ENCODE measurements at regions not wholly inside any gene's neighbourhood (a gene's known extent, or its start where the extent isn't known, plus 50 kb on each side); places are given as distances from the start of the nearest gene placed in this dataset.

DNA sequence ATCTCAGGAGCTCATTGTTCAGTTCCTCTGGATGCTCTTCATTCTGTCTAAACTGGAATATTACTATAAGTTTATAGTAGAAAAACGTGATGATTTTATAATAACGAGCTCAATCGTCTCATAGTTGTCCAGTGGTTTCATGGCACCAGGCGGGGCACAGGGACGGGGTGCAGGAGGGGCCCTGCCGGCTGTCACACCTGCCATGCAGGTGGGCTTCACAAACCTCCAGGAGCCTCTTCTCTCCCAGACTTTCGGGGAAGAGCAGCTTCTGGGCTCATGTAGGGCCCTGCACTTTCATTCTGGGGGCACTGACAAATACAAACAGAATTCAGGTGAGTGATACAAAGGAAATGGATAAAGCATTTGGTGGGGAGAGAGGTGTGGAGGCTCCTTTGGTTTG lies 146.9 kb upstream of the KLF6 start:
- peaks cover 59% of the 10 kb centered on the region for H3K4me1 Mint-ChIP-seq (ENCODE audit: low read depth)
- H3K27me3 Mint-ChIP-seq (ENCODE audit: low read depth), result no peaks in the 10 kb centered on the region
- no peak for DNase-seq (ENCODE audit: low spot score)
- H3K27ac Mint-ChIP-seq (ENCODE audit: unreplicated experiment), result no peak overlapping the region
- TF ChIP-seq, protein P1, sequence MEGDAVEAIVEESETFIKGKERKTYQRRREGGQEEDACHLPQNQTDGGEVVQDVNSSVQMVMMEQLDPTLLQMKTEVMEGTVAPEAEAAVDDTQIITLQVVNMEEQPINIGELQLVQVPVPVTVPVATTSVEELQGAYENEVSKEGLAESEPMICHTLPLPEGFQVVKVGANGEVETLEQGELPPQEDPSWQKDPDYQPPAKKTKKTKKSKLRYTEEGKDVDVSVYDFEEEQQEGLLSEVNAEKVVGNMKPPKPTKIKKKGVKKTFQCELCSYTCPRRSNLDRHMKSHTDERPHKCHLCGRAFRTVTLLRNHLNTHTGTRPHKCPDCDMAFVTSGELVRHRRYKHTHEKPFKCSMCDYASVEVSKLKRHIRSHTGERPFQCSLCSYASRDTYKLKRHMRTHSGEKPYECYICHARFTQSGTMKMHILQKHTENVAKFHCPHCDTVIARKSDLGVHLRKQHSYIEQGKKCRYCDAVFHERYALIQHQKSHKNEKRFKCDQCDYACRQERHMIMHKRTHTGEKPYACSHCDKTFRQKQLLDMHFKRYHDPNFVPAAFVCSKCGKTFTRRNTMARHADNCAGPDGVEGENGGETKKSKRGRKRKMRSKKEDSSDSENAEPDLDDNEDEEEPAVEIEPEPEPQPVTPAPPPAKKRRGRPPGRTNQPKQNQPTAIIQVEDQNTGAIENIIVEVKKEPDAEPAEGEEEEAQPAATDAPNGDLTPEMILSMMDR (IDR thresholded peaks at IDR 0.05), result no peak
- H3K4me3 Mint-ChIP-seq (ENCODE audit: unreplicated experiment), result no peak overlapping the region
- no peaks in the 10 kb centered on the region for H3K9me3 Mint-ChIP-seq (ENCODE audit: low read depth)
- H3K36me3 Mint-ChIP-seq (ENCODE audit: low read depth), result no peaks in the 10 kb centered on the region

DNA sequence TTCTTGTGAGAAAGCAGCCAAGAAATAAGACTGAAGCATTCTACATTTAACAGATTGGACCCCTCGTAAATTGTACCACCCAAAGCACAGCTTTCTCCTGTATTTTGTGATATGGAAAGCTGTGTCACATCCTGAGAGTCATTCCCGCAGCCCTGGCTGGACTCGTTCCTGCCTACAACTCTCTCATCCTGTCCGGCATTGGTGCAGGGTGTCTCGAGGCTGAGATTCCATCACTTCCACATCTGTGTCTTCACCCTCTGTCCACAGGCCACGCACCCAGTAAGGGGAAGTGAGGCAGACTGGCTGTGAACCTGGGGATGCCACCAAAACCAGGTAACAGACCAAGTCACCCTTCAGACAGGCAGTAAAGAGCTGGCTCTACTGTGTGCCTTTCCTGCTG lies 146.2 kb upstream of the KLF6 start:
- TF ChIP-seq, protein P1 (IDR thresholded peaks at IDR 0.05), result no peak
- peaks cover 59% of the 10 kb centered on the region for H3K4me1 Mint-ChIP-seq (ENCODE audit: low read depth)

DNA sequence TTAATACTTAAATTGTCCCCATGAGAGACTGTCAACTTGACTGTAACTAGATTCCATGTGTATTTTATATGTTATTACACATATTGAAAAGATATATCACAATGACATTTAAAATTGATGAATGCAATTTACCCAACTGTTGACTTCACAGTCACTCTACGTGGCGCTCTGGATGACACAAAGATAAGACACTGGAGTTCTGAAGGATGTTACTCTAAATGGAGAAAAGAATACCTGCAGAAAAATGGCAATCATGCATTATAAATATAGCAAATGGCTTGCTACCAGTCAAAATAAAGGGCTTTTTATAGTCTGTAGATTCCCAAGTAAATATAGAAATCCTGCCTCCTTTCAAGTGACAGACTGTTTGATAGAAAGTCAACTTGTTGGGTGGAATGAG lies 143.6 kb upstream of the KLF6 start:
- TF ChIP-seq, protein P1 (IDR thresholded peaks at IDR 0.05), result no peak
- no peak for DNase-seq (ENCODE audit: low spot score)
- Mint-ChIP-seq H3K36me3 (ENCODE audit: low read depth) (no peaks in the 10 kb centered on the region), H3K27me3 (ENCODE audit: low read depth) (no peaks in the 10 kb centered on the region), H3K9me3 (ENCODE audit: low read depth) (peaks cover 2% of the 10 kb centered on the region), H3K27ac (ENCODE audit: unreplicated experiment) (no peak overlapping the region), H3K4me1 (ENCODE audit: low read depth) (peaks cover 46% of the 10 kb centered on the region), H3K4me3 (ENCODE audit: unreplicated experiment) (no peak overlapping the region)

More for the DNA sequence above, 146.2 kb upstream of the KLF6 start:
- H3K36me3 Mint-ChIP-seq (ENCODE audit: low read depth), result no peaks in the 10 kb centered on the region
- H3K4me3 Mint-ChIP-seq (ENCODE audit: unreplicated experiment), result no peak overlapping the region
- H3K27me3 Mint-ChIP-seq (ENCODE audit: low read depth), result no peaks in the 10 kb centered on the region
- DNase-seq (ENCODE audit: low spot score), result no peak
- H3K9me3 Mint-ChIP-seq (ENCODE audit: low read depth), result no peaks in the 10 kb centered on the region
- H3K27ac Mint-ChIP-seq (ENCODE audit: unreplicated experiment), result peak overlapping the region; percentile 54

DNA sequence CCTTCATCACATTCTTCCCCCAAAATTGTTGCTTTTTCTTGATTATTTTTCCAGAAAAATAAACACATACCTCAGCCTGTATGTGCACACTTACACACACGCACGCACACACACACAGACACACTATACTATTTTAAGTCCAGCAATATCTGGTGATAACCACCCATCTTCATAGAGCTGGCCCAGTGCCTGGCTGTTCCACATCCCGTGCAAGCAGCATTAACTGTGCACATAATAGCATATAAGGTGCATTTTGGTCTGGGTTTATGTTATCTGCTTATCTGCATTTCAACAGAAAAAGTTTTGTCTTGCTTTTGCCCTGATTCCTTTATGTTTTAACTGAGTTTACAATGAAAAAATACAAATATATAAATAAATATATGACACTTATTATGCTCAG lies 143.1 kb upstream of the KLF6 start:
- no peaks in the 10 kb centered on the region for H3K36me3 Mint-ChIP-seq (ENCODE audit: low read depth)
- H3K9me3 Mint-ChIP-seq (ENCODE audit: low read depth), result peaks cover 2% of the 10 kb centered on the region
- no peaks in the 10 kb centered on the region for H3K27me3 Mint-ChIP-seq (ENCODE audit: low read depth)
- TF ChIP-seq, protein P1 (IDR thresholded peaks at IDR 0.05), result no peak
- peaks cover 46% of the 10 kb centered on the region for H3K4me1 Mint-ChIP-seq (ENCODE audit: low read depth)
- no peak overlapping the region for H3K4me3 Mint-ChIP-seq (ENCODE audit: unreplicated experiment)
- DNase-seq (ENCODE audit: low spot score), result no peak
- peak overlapping the region; percentile 96 for H3K27ac Mint-ChIP-seq (ENCODE audit: unreplicated experiment)

DNA sequence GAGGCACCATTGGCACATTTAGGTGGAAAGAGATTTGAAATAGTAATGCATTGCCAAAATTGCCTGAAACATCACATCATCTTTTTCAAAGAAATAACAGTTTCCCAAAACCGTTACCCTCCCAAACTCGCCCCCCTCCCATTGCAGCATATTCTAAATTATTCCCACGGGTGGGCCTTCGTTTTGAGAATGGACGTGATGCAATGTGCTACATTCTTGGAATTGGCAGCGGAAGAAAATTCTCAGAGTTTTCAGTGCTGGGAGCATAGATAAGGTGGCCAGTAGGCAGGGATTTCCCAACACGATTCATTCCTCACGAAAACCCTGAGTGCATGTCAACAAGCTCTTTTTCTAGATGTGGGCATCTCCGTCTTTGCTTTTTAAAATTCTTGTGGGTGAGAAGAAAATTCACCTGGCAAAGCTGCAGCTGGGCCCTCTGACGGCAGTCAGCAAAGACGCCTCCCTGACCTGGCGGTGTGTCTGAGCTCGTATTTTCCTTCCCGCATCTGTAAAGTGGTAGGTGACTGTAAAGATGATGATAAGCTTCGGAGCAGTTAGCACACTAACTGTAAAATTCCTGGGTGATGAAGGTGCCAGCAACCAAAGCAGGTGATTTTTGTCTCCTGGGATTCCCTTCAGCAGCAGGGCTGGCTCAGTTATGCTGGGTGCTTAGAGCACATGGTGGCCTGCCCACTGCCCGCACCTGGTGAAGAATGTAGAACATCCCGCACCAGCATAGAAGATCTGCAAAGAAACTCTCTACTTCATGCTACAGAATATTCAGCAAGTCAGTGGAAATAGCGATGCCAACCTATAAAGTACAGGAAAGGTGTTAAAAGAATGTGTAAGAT lies 141.9 kb upstream of the KLF6 start:
- H3K36me3 Mint-ChIP-seq (ENCODE audit: low read depth), result no peaks in the 10 kb centered on the region
- peak overlapping the region; percentile 42 for H3K4me3 Mint-ChIP-seq (ENCODE audit: unreplicated experiment)
- no peaks in the 10 kb centered on the region for H3K27me3 Mint-ChIP-seq (ENCODE audit: low read depth)
- peaks cover 2% of the 10 kb centered on the region for H3K9me3 Mint-ChIP-seq (ENCODE audit: low read depth)
- DNase-seq (ENCODE audit: low spot score), result no peak
- TF ChIP-seq, protein P1 (IDR thresholded peaks at IDR 0.05), result no peak
- H3K4me1 Mint-ChIP-seq (ENCODE audit: low read depth), result peaks cover 46% of the 10 kb centered on the region
- H3K27ac Mint-ChIP-seq (ENCODE audit: unreplicated experiment), result peak overlapping the region; percentile 96

Data from chondrocyte (in vitro differentiated cells).